B cell (primary cell): ENCODE measurements at regions not wholly inside any gene's neighbourhood (a gene's known extent, or its start where the extent isn't known, plus 50 kb on each side); places are given as distances from the start of the nearest gene placed in this dataset.

ENCODE experiments used
- CTCF ChIP-seq: fragments of 200-600 bp; IDR thresholded peaks from one replicate; pipeline ENCODE4 v1.8.0; 2022; ENCODE audit warnings: antibody characterized with exemption, mild to moderate bottlenecking
- EZH2 ChIP-seq: IDR thresholded peaks from 2 replicates; pipeline ENCODE4 v1.6.1; 2012; ENCODE audit warnings: borderline replicate concordance, low read depth, mild to moderate bottlenecking, moderate library complexity, low read length; ENCODE audit not compliant: insufficient read depth, poor library complexity, severe bottlenecking

- TF ChIP-seq EZH2 (no peak), CTCF (no peak)
These were observed 1102.3 kb upstream of the SEL1L start for GRCh38 chr14:82635915-82636314.
